GM10248 (cell line): ENCODE measurements at regions not wholly inside any gene's neighbourhood (a gene's known extent, or its start where the extent isn't known, plus 50 kb on each side); places are given as distances from the start of the nearest gene placed in this dataset.

Experiments used
- CTCF ChIA-PET: fragments of 300-600 bp; sonication (Branson Sonifier 250); formaldehyde crosslinking; extraction: SDS; loops from one replicate; lab custom pipeline; 2021; ENCODE audit warnings: antibody characterized with exemption; lab: Yijun Ruan, JAX
- POLR2A ChIA-PET: fragments of 350-650 bp; sonication (Branson Sonifier 250); formaldehyde crosslinking; extraction: SDS; loops from one replicate; lab custom pipeline; 2020; ENCODE audit warnings: antibody characterized with exemption; lab: Yijun Ruan, JAX
- DNase-seq: peaks from one replicate; pipeline ENCODE4 v3.0.0; 2012; ENCODE audit errors: extremely low spot score
- TF ChIP-seq, protein P1 (sequence below): IDR thresholded peaks from 2 replicates; pipeline ENCODE4 v1.5.1; 2012; ENCODE audit warnings: mild to moderate bottlenecking, low read depth; ENCODE audit errors: extremely low read depth, missing control alignments, control extremely low read depth

DNA sequence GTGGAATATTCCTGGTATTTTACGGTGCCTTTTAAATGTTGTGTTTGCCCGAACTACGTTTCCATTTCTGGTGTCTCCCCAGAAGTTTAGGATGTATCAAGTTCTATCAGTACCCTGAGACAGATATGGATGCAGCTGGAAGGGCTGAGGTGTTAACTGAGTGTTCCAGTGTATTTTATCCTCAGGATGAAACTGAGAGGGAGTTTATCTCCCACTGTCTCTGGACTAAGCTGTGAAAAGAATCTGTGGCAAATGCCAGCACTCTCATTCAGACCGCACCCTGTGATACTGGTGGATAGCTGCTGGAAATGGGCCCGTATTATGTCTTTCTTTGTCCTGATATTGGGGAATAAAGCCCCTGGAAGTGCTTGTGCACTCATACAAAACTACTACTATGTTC is 887.2 kb upstream of the TYRP1 start:
- ChIA-PET POLR2A (no interaction called here), CTCF (interaction anchor here (0.8 to 1.2 kb wide), 2 partner anchors 9 to 72 kb away, joined by 3 to 4 read pairs; no protein-coding TSS in a partner anchor)
- DNase-seq: no peak
- TF ChIP-seq, protein P1, sequence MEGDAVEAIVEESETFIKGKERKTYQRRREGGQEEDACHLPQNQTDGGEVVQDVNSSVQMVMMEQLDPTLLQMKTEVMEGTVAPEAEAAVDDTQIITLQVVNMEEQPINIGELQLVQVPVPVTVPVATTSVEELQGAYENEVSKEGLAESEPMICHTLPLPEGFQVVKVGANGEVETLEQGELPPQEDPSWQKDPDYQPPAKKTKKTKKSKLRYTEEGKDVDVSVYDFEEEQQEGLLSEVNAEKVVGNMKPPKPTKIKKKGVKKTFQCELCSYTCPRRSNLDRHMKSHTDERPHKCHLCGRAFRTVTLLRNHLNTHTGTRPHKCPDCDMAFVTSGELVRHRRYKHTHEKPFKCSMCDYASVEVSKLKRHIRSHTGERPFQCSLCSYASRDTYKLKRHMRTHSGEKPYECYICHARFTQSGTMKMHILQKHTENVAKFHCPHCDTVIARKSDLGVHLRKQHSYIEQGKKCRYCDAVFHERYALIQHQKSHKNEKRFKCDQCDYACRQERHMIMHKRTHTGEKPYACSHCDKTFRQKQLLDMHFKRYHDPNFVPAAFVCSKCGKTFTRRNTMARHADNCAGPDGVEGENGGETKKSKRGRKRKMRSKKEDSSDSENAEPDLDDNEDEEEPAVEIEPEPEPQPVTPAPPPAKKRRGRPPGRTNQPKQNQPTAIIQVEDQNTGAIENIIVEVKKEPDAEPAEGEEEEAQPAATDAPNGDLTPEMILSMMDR: no peak

GRCh38 chr9:11821306-11821975 is 871.7 kb upstream of the TYRP1 start:
- CTCF ChIA-PET: interaction anchor here (1.3 to 2.4 kb wide), 3 partner anchors 15 to 642 kb away, joined by 3 to 8 read pairs (median 3); no protein-coding TSS in a partner anchor
- DNase-seq: no peak
- TF ChIP-seq, protein P1: no peak
- POLR2A ChIA-PET: no interaction called here

DNA sequence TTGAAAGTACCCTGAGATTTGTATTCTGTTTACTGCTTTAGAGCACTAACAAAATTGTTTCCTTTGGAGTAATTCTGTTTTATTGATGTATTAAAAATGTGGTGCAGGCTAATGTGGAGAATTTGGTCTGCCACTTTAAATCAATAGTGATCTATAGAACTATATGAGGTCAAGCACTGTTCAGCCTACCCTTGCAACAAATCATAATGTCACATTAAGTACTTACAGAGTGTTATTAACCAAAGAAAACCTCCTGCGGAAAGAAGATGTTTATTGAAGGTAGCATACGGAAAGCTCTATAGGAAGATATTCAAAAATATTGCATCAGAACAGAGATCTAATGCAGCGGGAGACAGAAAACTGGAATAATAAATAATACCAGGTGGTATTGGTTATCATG is 865.0 kb upstream of the TYRP1 start:
- POLR2A ChIA-PET: no interaction called here
- CTCF ChIA-PET: no interaction called here
- no peak for DNase-seq
- TF ChIP-seq, protein P1: no peak

DNA sequence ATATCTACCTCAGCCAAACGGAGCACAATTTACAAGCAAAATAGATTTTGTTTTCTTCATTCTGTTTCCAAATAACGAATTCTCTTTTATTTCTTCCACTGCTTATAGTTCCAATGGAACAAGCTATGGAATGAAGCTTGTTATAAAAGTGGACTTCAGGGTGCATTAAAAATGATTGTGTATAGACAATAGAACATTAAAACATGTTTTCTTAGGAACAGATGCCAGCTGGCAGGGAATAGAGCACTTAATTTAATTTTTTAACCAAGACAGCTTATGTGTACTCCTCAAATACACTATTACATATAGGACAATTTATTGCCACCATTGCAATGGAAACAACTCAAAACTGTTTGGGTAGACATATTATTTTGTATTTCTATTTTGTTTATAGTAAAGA is 860.1 kb upstream of the TYRP1 start:
- ChIA-PET POLR2A (no interaction called here), CTCF (no interaction called here)
- TF ChIP-seq, protein P1: no peak
- no peak for DNase-seq

DNA sequence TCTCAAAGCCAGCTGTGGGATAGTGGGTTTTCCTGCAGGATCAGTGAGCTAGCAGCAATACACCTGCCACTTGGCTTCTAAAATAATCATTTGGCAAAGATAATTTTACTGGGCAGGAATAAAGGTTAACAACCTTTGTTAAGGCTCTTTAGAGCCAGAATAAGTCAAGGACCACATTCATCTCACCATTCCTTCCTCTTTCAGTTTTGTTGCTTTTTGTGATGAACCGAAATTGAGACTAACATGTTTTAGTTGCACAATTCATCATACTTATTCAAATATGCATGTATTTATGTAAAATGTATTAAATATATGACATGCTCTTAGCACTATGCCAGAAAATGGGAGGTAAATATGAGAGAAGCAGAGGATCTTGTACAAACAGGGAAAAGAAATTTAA is 824.4 kb upstream of the TYRP1 start:
- CTCF ChIA-PET: no interaction called here
- DNase-seq: no peak
- POLR2A ChIA-PET: no interaction called here
- TF ChIP-seq, protein P1: no peak

- TF ChIP-seq, protein P1: no peak
- ChIA-PET POLR2A (no interaction called here), CTCF (no interaction called here)
- no peak for DNase-seq
Measured at GRCh38 chr9:11871852-11872251, 821.3 kb upstream of the TYRP1 start.
